ENCODE measurements at regions not wholly inside any gene's neighbourhood (a gene's known extent, or its start where the extent isn't known, plus 50 kb on each side); places are given as distances from the start of the nearest gene placed in this dataset.

GRCh38 chr5:174827558-174827957 lies 103.2 kb downstream of the MSX2 start:
- TF ChIP-seq CTCF (IDR thresholded peaks at IDR 0.05 in 8 of 11, conservative IDR thresholded peaks at IDR 0.05 in 3 of 11) = no peak
- no peak for TF ChIP-seq POLR2A (IDR thresholded peaks at IDR 0.05)

Data from spleen (tissue), 7 donors.